GM12875 (cell line): ENCODE measurements at regions not wholly inside any gene's neighbourhood (a gene's known extent, or its start where the extent isn't known, plus 50 kb on each side); places are given as distances from the start of the nearest gene placed in this dataset.

Source experiments
- H3K4me3 ChIP-seq: one replicate; pipeline ENCODE4 v1.5.1; 2011; ENCODE audit warnings: low read depth, low read length, control low read depth
- CTCF ChIP-seq: IDR thresholded peaks from 2 replicates; pipeline ENCODE4 v1.5.1; 2011; ENCODE audit warnings: low read depth, mild to moderate bottlenecking, control low read depth, inconsistent platforms, low read length, moderate library complexity, borderline replicate concordance; ENCODE audit not compliant: insufficient read depth

GRCh38 chr3:148087601-148088371 is 609.9 kb upstream of the AGTR1 start:
- no peak overlapping the region for H3K4me3 ChIP-seq
- TF ChIP-seq CTCF, result no peak

GRCh38 chr3:148089171-148089570 is 608.5 kb upstream of the AGTR1 start:
- TF ChIP-seq CTCF, result no peak
- no peak overlapping the region for H3K4me3 ChIP-seq

- no peak for TF ChIP-seq CTCF
- H3K4me3 ChIP-seq, result no peak overlapping the region
These were observed 607.5 kb upstream of the AGTR1 start for GRCh38 chr3:148090156-148090555.

GRCh38 chr3:148092624-148093347 is 604.9 kb upstream of the AGTR1 start:
- TF ChIP-seq CTCF, result no peak
- H3K4me3 ChIP-seq, result no peak overlapping the region

GRCh38 chr3:148093753-148094152 is 604.0 kb upstream of the AGTR1 start:
- H3K4me3 ChIP-seq, result no peak overlapping the region
- no peak for TF ChIP-seq CTCF

GRCh38 chr3:148095962-148096361 is 601.7 kb upstream of the AGTR1 start:
- no peak for TF ChIP-seq CTCF
- H3K4me3 ChIP-seq, result no peak overlapping the region

GRCh38 chr3:148100476-148100875 is 597.2 kb upstream of the AGTR1 start:
- no peak overlapping the region for H3K4me3 ChIP-seq
- no peak for TF ChIP-seq CTCF
